Activated CD8-positive, alpha-beta T cell treated with anti-CD3 and anti-CD28 coated beads, Interleukin-2, amount 10 ng/mL, durations not matched to agents 7 days and 5 days (primary cell): ENCODE measurements at regions not wholly inside any gene's neighbourhood (a gene's known extent, or its start where the extent isn't known, plus 50 kb on each side); places are given as distances from the start of the nearest gene placed in this dataset.
A peak's percentile ranks its signal among the peaks of the same experiment; 100 is the strongest.

Experiments used
- ATAC-seq: fragments of 150-1000 bp; cut with Tn5 transposase; one replicate; pipeline ENCODE4 v1.10.0; 2021; ENCODE audit warnings: moderate library complexity
- CTCF ChIA-PET: fragments of 350-600 bp; sonication (Branson Sonifier 250); formaldehyde crosslinking; loops from one replicate; lab custom pipeline; 2021; ENCODE audit warnings: antibody characterized with exemption; lab: Charles Lee
- POLR2A ChIA-PET: fragments of 350-600 bp; sonication (Branson Sonifier 250); formaldehyde crosslinking; loops from one replicate; lab custom pipeline; 2021; ENCODE audit warnings: antibody characterized with exemption; lab: Charles Lee
- DNase-seq: peaks from one replicate; pipeline ENCODE4 v3.0.0-alpha.2; 2020
- H3K27ac Mint-ChIP-seq: one replicate; pipeline ENCODE4 v1.8.0; 2021; ENCODE audit warnings: mild to moderate bottlenecking, mixed read lengths
- H3K27me3 Mint-ChIP-seq: one replicate; pipeline ENCODE4 v1.8.0; 2021; ENCODE audit warnings: low read depth, mixed read lengths
- H3K36me3 Mint-ChIP-seq: one replicate; pipeline ENCODE4 v1.8.0; 2021; ENCODE audit warnings: low read depth, mixed read lengths
- H3K4me1 Mint-ChIP-seq: one replicate; pipeline ENCODE4 v1.8.0; 2021; ENCODE audit warnings: low read depth, mixed read lengths
- H3K4me3 Mint-ChIP-seq: one replicate; pipeline ENCODE4 v1.8.0; 2021; ENCODE audit warnings: mild to moderate bottlenecking, mixed read lengths
- H3K9me3 Mint-ChIP-seq: one replicate; pipeline ENCODE4 v1.8.0; 2022; ENCODE audit warnings: mixed read lengths; ENCODE audit not compliant: insufficient read depth

DNA sequence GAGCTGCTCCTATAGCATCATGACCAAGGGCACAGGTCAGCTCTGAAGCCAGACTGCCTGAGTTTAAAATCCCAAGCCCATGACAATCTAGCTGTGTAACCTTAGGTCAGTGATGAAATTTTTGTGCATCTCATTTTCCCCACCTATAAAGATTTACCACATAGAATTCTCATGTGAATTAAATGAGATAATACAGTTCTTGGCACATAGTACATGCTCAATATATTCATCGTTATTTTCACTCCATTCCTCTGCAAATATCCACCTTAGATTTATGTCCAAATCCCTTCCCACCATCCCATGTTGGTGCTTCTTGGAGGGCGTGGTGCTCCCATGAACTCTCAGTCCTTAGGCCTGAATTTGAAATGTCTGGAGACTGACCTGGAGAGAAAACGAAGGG lies 300.1 kb downstream of the TLE3 start:
- DNase-seq = no peak
- H3K27me3 Mint-ChIP-seq = peaks cover 9% of the 10 kb centered on the region
- H3K4me1 Mint-ChIP-seq = peaks cover 10% of the 10 kb centered on the region
- no peak overlapping the region for H3K27ac Mint-ChIP-seq
- no peak overlapping the region for H3K4me3 Mint-ChIP-seq
- POLR2A ChIA-PET = no interaction called here
- CTCF ChIA-PET = no interaction called here
- no peaks in the 10 kb centered on the region for H3K36me3 Mint-ChIP-seq
- no peak for ATAC-seq
- no peaks in the 10 kb centered on the region for H3K9me3 Mint-ChIP-seq

- Mint-ChIP-seq H3K27me3 (peaks cover 4% of the 10 kb centered on the region), H3K4me3 (no peak overlapping the region), H3K27ac (no peak overlapping the region), H3K36me3 (no peaks in the 10 kb centered on the region), H3K9me3 (no peaks in the 10 kb centered on the region), H3K4me1 (peaks cover 10% of the 10 kb centered on the region)
- ATAC-seq (no peak), DNase-seq (no peak)
- ChIA-PET CTCF (no interaction called here), POLR2A (no interaction called here)
Measured at GRCh38 chr15:69798481-69799250, 299.1 kb downstream of the TLE3 start.

- H3K9me3 Mint-ChIP-seq = no peaks in the 10 kb centered on the region
- H3K27me3 Mint-ChIP-seq = peaks cover 4% of the 10 kb centered on the region
- POLR2A ChIA-PET = no interaction called here
- no peak overlapping the region for H3K4me3 Mint-ChIP-seq
- ATAC-seq (no peak), DNase-seq (no peak)
- CTCF ChIA-PET = no interaction called here
- no peak overlapping the region for H3K27ac Mint-ChIP-seq
- peaks cover 5% of the 10 kb centered on the region for H3K4me1 Mint-ChIP-seq
- H3K36me3 Mint-ChIP-seq = no peaks in the 10 kb centered on the region
Measured at GRCh38 chr15:69801144-69801543, 296.6 kb downstream of the TLE3 start.

- CTCF ChIA-PET = no interaction called here
- Mint-ChIP-seq H3K27ac (no peak overlapping the region), H3K4me1 (peaks cover 16% of the 10 kb centered on the region), H3K27me3 (peaks cover 8% of the 10 kb centered on the region), H3K36me3 (no peaks in the 10 kb centered on the region), H3K9me3 (no peaks in the 10 kb centered on the region), H3K4me3 (no peak overlapping the region)
- DNase-seq (no peak), ATAC-seq (no peak)
- POLR2A ChIA-PET = no interaction called here
Measured at GRCh38 chr15:69802432-69802831, 295.3 kb downstream of the TLE3 start.

DNA sequence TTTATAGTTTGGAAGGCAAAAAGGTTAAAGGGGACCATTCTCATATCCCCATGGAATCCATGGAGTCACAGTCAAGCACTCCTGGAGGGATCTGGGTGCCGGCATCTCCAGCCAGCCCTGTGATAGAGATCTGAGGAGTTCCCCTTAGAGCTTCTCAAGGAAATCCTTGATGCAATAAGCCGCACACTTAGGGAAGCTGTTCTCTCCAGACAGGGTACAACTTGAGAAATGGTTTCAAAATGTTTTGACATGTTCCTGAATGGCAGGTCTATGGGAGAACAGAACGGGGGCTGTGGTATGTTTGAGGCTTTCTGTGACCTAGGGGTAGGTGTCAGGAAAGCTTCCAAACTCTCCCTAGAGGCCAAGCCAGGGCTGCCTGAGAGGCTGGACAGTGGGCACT lies 292.9 kb downstream of the TLE3 start:
- ATAC-seq (no peak), DNase-seq (no peak)
- POLR2A ChIA-PET = no interaction called here
- peaks cover 11% of the 10 kb centered on the region for H3K27me3 Mint-ChIP-seq
- no peak overlapping the region for H3K4me3 Mint-ChIP-seq
- H3K4me1 Mint-ChIP-seq = peaks cover 30% of the 10 kb centered on the region
- CTCF ChIA-PET = no interaction called here
- H3K9me3 Mint-ChIP-seq = no peaks in the 10 kb centered on the region
- H3K36me3 Mint-ChIP-seq = no peaks in the 10 kb centered on the region
- no peak overlapping the region for H3K27ac Mint-ChIP-seq

DNA sequence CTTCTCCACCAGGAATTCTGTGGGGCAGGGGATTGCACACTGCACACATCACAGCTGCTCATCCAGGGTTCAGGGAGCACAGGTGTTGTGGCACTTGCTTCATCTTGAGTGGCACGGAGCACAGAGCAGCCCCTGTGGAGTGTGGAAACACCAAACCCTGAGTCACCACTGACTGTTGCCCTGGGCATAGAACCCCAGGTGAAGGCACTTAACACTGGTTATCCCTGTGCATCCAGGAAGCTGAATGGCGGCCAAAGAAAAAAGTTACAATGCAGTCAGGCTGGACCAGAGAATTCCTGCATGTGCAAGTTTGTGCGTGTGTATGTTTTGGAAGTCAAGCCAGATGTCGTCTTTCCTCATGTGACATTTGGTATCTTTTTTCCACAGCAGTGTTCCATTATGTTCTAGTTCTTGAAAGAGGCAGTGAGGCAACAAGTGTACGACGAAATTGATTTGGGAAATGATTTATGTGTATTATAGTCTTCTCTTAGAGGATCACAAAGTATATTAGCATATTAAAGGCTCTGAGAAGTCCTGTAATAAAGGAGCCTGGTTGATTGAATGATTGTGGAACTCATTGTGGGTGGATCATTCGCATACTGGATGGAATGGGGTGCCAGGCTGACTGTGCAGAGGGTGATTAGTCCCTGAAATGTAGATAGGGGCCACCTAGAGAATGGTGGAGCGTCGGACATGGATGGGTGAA lies 292.3 kb downstream of the TLE3 start:
- Mint-ChIP-seq H3K4me3 (no peak overlapping the region), H3K27me3 (peaks cover 11% of the 10 kb centered on the region), H3K36me3 (no peaks in the 10 kb centered on the region), H3K9me3 (no peaks in the 10 kb centered on the region), H3K27ac (no peak overlapping the region), H3K4me1 (peaks cover 30% of the 10 kb centered on the region)
- ChIA-PET POLR2A (no interaction called here), CTCF (no interaction called here)
- ATAC-seq = no peak
- no peak for DNase-seq

GRCh38 chr15:69806287-69806915 lies 291.3 kb downstream of the TLE3 start:
- H3K9me3 Mint-ChIP-seq = no peaks in the 10 kb centered on the region
- CTCF ChIA-PET = no interaction called here
- DNase-seq (peak; percentile 23), ATAC-seq (no peak)
- H3K27ac Mint-ChIP-seq = no peak overlapping the region
- peaks cover 11% of the 10 kb centered on the region for H3K27me3 Mint-ChIP-seq
- no peaks in the 10 kb centered on the region for H3K36me3 Mint-ChIP-seq
- H3K4me1 Mint-ChIP-seq = peaks cover 30% of the 10 kb centered on the region
- POLR2A ChIA-PET = no interaction called here
- H3K4me3 Mint-ChIP-seq = no peak overlapping the region

- Mint-ChIP-seq H3K27ac (no peak overlapping the region), H3K9me3 (no peaks in the 10 kb centered on the region), H3K36me3 (no peaks in the 10 kb centered on the region), H3K27me3 (peaks cover 7% of the 10 kb centered on the region), H3K4me1 (peaks cover 30% of the 10 kb centered on the region), H3K4me3 (no peak overlapping the region)
- POLR2A ChIA-PET = no interaction called here
- no peak for ATAC-seq
- CTCF ChIA-PET = no interaction called here
- no peak for DNase-seq
Measured at GRCh38 chr15:69807721-69808120, 290.0 kb downstream of the TLE3 start.

DNA sequence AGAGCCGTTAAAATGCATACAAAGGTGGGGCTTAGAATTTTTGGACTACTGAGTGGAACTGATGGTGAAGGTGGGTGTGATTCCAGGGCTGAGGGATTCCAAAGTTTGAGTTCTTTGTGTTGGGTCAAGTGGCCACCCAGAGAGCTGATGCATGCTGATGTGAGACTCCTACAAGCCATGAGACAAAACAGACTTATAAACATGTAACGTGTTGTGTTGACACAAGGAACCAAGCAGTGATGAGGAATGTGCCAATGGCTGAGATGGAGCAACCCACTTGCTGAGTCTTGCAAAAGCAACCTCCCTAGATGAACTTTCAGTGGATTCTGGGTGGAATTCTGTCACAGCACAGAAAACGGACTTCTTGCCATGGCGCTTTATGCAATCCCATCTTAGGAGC lies 289.0 kb downstream of the TLE3 start:
- H3K4me1 Mint-ChIP-seq = peaks cover 30% of the 10 kb centered on the region
- no peaks in the 10 kb centered on the region for H3K9me3 Mint-ChIP-seq
- H3K27me3 Mint-ChIP-seq = peaks cover 7% of the 10 kb centered on the region
- H3K27ac Mint-ChIP-seq = no peak overlapping the region
- CTCF ChIA-PET = no interaction called here
- no peaks in the 10 kb centered on the region for H3K36me3 Mint-ChIP-seq
- POLR2A ChIA-PET = no interaction called here
- ATAC-seq (no peak), DNase-seq (no peak)
- H3K4me3 Mint-ChIP-seq = no peak overlapping the region

DNA sequence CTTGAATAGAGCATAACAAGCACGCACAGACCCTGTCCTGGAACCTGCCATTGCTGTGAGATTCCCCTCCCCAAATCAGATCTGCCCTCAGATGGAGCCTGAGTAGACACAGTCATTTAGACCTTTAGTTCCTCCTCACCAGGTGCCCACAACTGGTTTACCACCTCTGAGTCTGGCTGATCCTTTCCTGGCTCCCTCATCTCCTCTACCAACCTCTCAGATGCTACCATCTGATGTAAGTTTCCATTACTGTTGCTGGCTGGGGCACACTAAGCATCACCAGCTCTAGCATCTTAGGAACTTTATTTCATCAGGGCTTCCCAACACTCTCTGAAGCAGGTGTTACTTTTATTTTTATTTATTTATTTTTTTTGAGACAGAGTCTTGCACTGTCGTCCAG lies 288.3 kb downstream of the TLE3 start:
- no peaks in the 10 kb centered on the region for H3K9me3 Mint-ChIP-seq
- H3K27ac Mint-ChIP-seq = no peak overlapping the region
- no peak overlapping the region for H3K4me3 Mint-ChIP-seq
- no peaks in the 10 kb centered on the region for H3K36me3 Mint-ChIP-seq
- DNase-seq (no peak), ATAC-seq (no peak)
- ChIA-PET CTCF (no interaction called here), POLR2A (no interaction called here)
- peaks cover 7% of the 10 kb centered on the region for H3K27me3 Mint-ChIP-seq
- H3K4me1 Mint-ChIP-seq = peaks cover 30% of the 10 kb centered on the region

DNA sequence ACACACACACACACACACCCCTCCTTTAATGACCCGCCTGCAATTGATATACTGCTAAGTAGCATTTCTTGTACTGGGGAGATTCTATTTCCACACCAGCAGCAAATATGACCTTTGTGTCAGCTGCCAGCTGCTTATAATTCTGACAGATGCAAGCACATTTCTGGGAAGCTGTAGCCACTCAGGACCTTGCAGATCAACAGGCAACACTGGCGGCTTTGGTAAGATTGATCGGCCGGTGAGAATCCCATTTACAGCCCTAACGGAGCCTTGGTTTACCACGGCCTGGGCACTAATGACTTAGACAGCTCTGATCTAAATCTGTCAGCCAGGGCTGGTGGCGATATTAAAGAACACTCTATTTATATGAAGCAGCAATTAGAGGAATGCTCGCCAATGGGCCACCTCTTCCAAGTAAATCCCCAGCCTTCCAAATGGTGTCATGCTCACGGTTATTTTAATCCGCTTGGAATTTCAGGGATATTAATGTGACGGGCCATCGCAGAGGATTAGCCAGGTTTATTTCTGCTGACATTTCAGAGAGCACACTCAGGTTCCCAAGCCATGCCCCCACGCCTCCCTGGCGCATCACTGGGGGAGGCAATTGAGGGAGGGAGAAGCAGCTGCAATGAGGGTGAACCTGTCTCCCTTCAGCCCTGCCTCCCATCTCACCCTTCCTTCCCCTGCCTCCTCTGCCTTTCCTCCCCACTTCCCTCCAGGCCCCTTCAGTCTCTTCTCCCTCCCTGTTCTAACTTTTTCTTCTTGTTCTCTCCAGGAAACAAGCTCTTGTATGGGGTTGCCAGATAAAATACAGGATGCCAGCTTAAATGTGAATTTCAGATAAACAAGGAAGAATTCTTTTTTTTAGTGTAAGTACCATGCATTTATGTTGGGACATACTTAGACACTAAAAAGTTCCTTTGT lies 287.0 kb downstream of the TLE3 start:
- CTCF ChIA-PET = interaction anchor here (0.8 to 1.2 kb wide), 2 partner anchors 11 to 62 kb away, joined by 3 to 4 read pairs; no protein-coding TSS in a partner anchor
- H3K27ac Mint-ChIP-seq = no peak overlapping the region

More for the DNA sequence above, 287.0 kb downstream of the TLE3 start:
- H3K4me1 Mint-ChIP-seq = peaks cover 33% of the 10 kb centered on the region
- no peaks in the 10 kb centered on the region for H3K36me3 Mint-ChIP-seq
- H3K4me3 Mint-ChIP-seq = no peak overlapping the region
- no peaks in the 10 kb centered on the region for H3K9me3 Mint-ChIP-seq
- peaks cover 7% of the 10 kb centered on the region for H3K27me3 Mint-ChIP-seq
- POLR2A ChIA-PET = no interaction called here
- DNase-seq (no peak), ATAC-seq (no peak)
